ENCODE measurements at regions not wholly inside any gene's neighbourhood (a gene's known extent, or its start where the extent isn't known, plus 50 kb on each side); places are given as distances from the start of the nearest gene placed in this dataset.

DNA sequence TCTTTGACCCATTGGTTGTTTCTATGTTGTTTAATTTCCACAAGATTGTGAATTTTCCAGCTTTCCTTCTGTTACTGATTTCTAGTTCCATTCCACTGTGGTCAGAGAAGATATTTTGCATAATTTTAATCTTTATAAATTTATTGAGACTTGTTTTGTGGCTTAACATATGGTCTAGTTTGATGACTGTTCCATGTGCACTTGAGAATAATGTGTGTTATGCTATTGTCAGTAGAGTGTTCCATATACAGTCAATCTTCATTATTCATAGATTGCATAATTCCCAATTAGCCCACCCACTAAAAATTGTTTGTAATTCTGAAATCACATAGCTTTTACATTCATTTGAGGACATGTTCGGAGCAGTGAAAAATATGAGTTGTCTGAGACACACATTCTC, 346.1 kb upstream of the DDI1 start:
- H3K27me3 Mint-ChIP-seq (ENCODE audit: insufficient read depth, unreplicated experiment), result peaks cover 3% of the 10 kb centered on the region
- BruUV-seq (replicated peaks), result no TSS peak
- Histone ChIP-seq H3K27me3 (replicated peaks; ENCODE audit: control insufficient read depth, insufficient read depth, low read length) (no peaks in the 10 kb centered on the region), H3K4me3 (ENCODE audit: low read depth, low read length) (no peak overlapping the region), H3K4me1 (no peaks in the 10 kb centered on the region), H3K9me3 (0 out of 2 replicates have a peak, but pooled peaks cover 6% of the 10 kb centered on the region), H3K36me3 (ENCODE audit: control insufficient read depth, insufficient read depth, low read length) (no peaks in the 10 kb centered on the region)
- TF ChIP-seq, protein P1, sequence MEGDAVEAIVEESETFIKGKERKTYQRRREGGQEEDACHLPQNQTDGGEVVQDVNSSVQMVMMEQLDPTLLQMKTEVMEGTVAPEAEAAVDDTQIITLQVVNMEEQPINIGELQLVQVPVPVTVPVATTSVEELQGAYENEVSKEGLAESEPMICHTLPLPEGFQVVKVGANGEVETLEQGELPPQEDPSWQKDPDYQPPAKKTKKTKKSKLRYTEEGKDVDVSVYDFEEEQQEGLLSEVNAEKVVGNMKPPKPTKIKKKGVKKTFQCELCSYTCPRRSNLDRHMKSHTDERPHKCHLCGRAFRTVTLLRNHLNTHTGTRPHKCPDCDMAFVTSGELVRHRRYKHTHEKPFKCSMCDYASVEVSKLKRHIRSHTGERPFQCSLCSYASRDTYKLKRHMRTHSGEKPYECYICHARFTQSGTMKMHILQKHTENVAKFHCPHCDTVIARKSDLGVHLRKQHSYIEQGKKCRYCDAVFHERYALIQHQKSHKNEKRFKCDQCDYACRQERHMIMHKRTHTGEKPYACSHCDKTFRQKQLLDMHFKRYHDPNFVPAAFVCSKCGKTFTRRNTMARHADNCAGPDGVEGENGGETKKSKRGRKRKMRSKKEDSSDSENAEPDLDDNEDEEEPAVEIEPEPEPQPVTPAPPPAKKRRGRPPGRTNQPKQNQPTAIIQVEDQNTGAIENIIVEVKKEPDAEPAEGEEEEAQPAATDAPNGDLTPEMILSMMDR (IDR thresholded peaks at IDR 0.05; ENCODE audit: insufficient read depth in 1 of 2, low read depth in 1 of 2, low read length in 1 of 2, severe bottlenecking in 1 of 2, unreplicated experiment in 1 of 2), result no peak
- POLR2A ChIA-PET, result no interaction called here
- no peaks in the 10 kb centered on the region for H3K36me3 Mint-ChIP-seq (ENCODE audit: insufficient read depth, unreplicated experiment)
- no peaks in the 10 kb centered on the region for H3K9me3 Mint-ChIP-seq (ENCODE audit: unreplicated experiment)
- no peaks in the 10 kb centered on the region for H3K4me1 Mint-ChIP-seq (ENCODE audit: low read depth, unreplicated experiment)
- no peak for DNase-seq
- CTCF ChIA-PET, result interaction anchor here (0.8 to 0.9 kb wide), 2 partner anchors 9 to 319 kb away, joined by 3 read pairs; no protein-coding TSS in a partner anchor
- intact Hi-C loops (cut with micrococcal nuclease; ENCODE audit: unreplicated experiment), result no loop called here
- H3K4me3 Mint-ChIP-seq (ENCODE audit: unreplicated experiment), result no peak overlapping the region
- no peak overlapping the region for H3K27ac Mint-ChIP-seq (ENCODE audit: unreplicated experiment)

DNA sequence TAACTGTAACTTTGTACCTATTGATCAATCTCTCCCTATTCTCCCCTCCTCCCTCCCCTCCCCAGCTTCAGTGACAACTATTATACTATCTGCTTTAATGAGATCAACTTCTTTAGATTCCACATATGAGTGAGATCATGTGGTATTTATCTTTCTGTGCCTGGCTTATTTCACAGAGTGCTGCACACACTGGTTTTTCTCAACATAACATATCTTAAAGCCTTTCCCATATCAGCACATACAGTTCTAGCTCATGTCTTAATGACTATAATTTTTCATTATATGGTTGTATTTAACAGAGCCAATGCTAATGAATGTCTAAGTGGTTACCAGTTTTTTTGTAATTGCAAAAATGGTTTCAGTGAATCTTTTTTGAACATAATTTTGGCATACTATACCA, 340.3 kb upstream of the DDI1 start:
- Histone ChIP-seq H3K4me3 (ENCODE audit: low read depth, low read length) (no peak overlapping the region), H3K36me3 (ENCODE audit: control insufficient read depth, insufficient read depth, low read length) (no peaks in the 10 kb centered on the region), H3K27me3 (replicated peaks; ENCODE audit: control insufficient read depth, insufficient read depth, low read length) (no peaks in the 10 kb centered on the region), H3K4me1 (no peaks in the 10 kb centered on the region), H3K9me3 (no peaks in the 10 kb centered on the region)
- Mint-ChIP-seq H3K9me3 (ENCODE audit: unreplicated experiment) (no peaks in the 10 kb centered on the region), H3K4me3 (ENCODE audit: unreplicated experiment) (no peak overlapping the region), H3K4me1 (ENCODE audit: low read depth, unreplicated experiment) (no peaks in the 10 kb centered on the region), H3K27me3 (ENCODE audit: insufficient read depth, unreplicated experiment) (no peaks in the 10 kb centered on the region), H3K36me3 (ENCODE audit: insufficient read depth, unreplicated experiment) (no peaks in the 10 kb centered on the region), H3K27ac (ENCODE audit: unreplicated experiment) (no peak overlapping the region)
- ChIA-PET CTCF (no interaction called here), POLR2A (no interaction called here)
- no TSS peak for BruUV-seq (replicated peaks)
- no peak for DNase-seq
- TF ChIP-seq, protein P1 (IDR thresholded peaks at IDR 0.05; ENCODE audit: insufficient read depth in 1 of 2, low read depth in 1 of 2, low read length in 1 of 2, severe bottlenecking in 1 of 2, unreplicated experiment in 1 of 2), result no peak
- intact Hi-C loops (cut with micrococcal nuclease; ENCODE audit: unreplicated experiment), result no loop called here

DNA sequence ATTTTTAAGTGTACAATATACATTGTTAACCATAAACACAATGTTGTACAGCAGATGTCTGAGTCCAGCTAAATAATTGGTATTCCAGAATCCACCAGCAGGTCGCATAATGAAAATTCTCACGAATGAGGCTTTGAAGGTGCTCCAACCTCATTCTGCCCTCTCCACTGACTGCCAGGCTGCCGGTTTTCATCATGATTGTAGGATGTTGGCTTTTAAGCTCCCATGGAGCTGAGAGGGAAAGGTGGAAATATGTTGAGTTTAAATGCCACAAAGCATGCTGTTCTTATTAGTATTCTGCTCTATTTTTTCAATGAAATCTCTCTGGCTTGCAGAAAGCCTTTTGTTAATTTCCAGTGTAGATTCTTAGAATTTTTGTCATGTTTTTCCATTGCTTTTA, 337.2 kb upstream of the DDI1 start:
- Mint-ChIP-seq H3K36me3 (ENCODE audit: insufficient read depth, unreplicated experiment) (no peaks in the 10 kb centered on the region), H3K27ac (ENCODE audit: unreplicated experiment) (no peak overlapping the region), H3K4me3 (ENCODE audit: unreplicated experiment) (no peak overlapping the region), H3K27me3 (ENCODE audit: insufficient read depth, unreplicated experiment) (no peaks in the 10 kb centered on the region), H3K4me1 (ENCODE audit: low read depth, unreplicated experiment) (no peaks in the 10 kb centered on the region), H3K9me3 (ENCODE audit: unreplicated experiment) (no peaks in the 10 kb centered on the region)
- Histone ChIP-seq H3K27me3 (replicated peaks; ENCODE audit: control insufficient read depth, insufficient read depth, low read length) (no peaks in the 10 kb centered on the region), H3K9me3 (no peaks in the 10 kb centered on the region), H3K36me3 (ENCODE audit: control insufficient read depth, insufficient read depth, low read length) (no peaks in the 10 kb centered on the region), H3K4me1 (no peaks in the 10 kb centered on the region), H3K4me3 (ENCODE audit: low read depth, low read length) (no peak overlapping the region)
- DNase-seq, result peak in 1 of 2 experiments; percentile 20
- ChIA-PET POLR2A (no interaction called here), CTCF (interaction anchor here (0.7 kb wide), 1 partner anchor 9 kb away, joined by 3 read pairs; no protein-coding TSS in a partner anchor)
- TF ChIP-seq, protein P1 (IDR thresholded peaks at IDR 0.05; ENCODE audit: insufficient read depth in 1 of 2, low read depth in 1 of 2, low read length in 1 of 2, severe bottlenecking in 1 of 2, unreplicated experiment in 1 of 2), result peak; percentile 5 to 25
- intact Hi-C loops (cut with micrococcal nuclease; ENCODE audit: unreplicated experiment), result no loop called here
- BruUV-seq (replicated peaks), result no TSS peak
